CD14-positive monocyte (primary cell): ENCODE measurements at regions not wholly inside any gene's neighbourhood (a gene's known extent, or its start where the extent isn't known, plus 50 kb on each side); places are given as distances from the start of the nearest gene placed in this dataset.

ENCODE experiments used
- DNase-seq, 3 donors: peaks; one replicate each; pipeline ENCODE4 v3.0.0-alpha.2; 2011 to 2022
- H2AFZ ChIP-seq: 2 replicates; pipeline ENCODE4 v1.6.0; 2012; ENCODE audit warnings: mild to moderate bottlenecking, low read depth, low read length, inconsistent platforms; ENCODE audit not compliant: insufficient read depth, poor library complexity, severe bottlenecking
- H3K27ac ChIP-seq, 2 donors: 1 replicate in 1 of 2; 2 replicates in 1 of 2; pipeline ENCODE4 v1.5.1; 2012 to 2013; ENCODE audit warnings: low read length in 2 of 2, control low read depth in 1 of 2, inconsistent platforms in 1 of 2, low read depth in 1 of 2, mild to moderate bottlenecking in 1 of 2
- H3K27me3 ChIP-seq, 2 donors: one replicate each; pipeline versions ENCODE4 v1.6.0 to v1.6.1; 2011 to 2013; ENCODE audit warnings: low read length in 2 of 2; ENCODE audit not compliant: control insufficient read depth in 2 of 2, insufficient read depth in 2 of 2
- H3K36me3 ChIP-seq, 2 donors: replicated peaks in 1 of 2; 1 replicate in 1 of 2; 2 replicates in 1 of 2; pipeline versions ENCODE4 v1.5.1 to v1.6.1; 2012 to 2013; ENCODE audit warnings: low read length in 2 of 2, control low read depth in 1 of 2, inconsistent platforms in 1 of 2, mild to moderate bottlenecking in 1 of 2; ENCODE audit not compliant: insufficient read depth in 2 of 2, control insufficient read depth in 1 of 2
- H3K4me1 ChIP-seq, 2 donors: 1 replicate in 1 of 2; 2 replicates in 1 of 2; pipeline versions ENCODE4 v1.5.1 to v1.6.1; 2012 to 2013; ENCODE audit warnings: low read length in 2 of 2, control low read depth in 1 of 2, inconsistent platforms in 1 of 2, mild to moderate bottlenecking in 1 of 2, moderate library complexity in 1 of 2; ENCODE audit not compliant: insufficient read depth in 2 of 2, control insufficient read depth in 1 of 2
- H3K4me2 ChIP-seq: replicated peaks from 2 replicates; pipeline ENCODE3; 2012; ENCODE audit warnings: low read length, moderate library complexity, mild to moderate bottlenecking; ENCODE audit not compliant: poor library complexity, severe bottlenecking; ENCODE audit errors: extremely low read depth
- H3K4me3 ChIP-seq, 3 experiments: fragments of 200-600 bp in 1 of 3; sonication (generic) in 1 of 3; replicated peaks in 1 of 3; 1 replicate in 2 of 3; 2 replicates in 1 of 3; pipeline ENCODE4 v1.5.1; 2011 to 2013; ENCODE audit warnings: low read length in 3 of 3, mild to moderate bottlenecking in 3 of 3, control low read depth in 2 of 3, low read depth in 2 of 3, inconsistent platforms in 1 of 3, moderate library complexity in 1 of 3
- H3K79me2 ChIP-seq: 2 replicates; pipeline ENCODE4 v1.6.0; 2012; ENCODE audit warnings: mild to moderate bottlenecking, control low read depth, inconsistent platforms, low read length, moderate library complexity; ENCODE audit not compliant: insufficient read depth
- H3K9ac ChIP-seq: 2 replicates; pipeline ENCODE4 v1.6.0; 2017; ENCODE audit warnings: low read length, mild to moderate bottlenecking; ENCODE audit not compliant: insufficient read depth, poor library complexity, severe bottlenecking
- H3K9me3 ChIP-seq, 2 donors: replicated peaks in 1 of 2; 1 replicate in 1 of 2; 2 replicates in 1 of 2; pipeline versions ENCODE4 v1.5.1 to v1.6.1; 2012 to 2013; ENCODE audit warnings: low read length in 2 of 2, control low read depth in 1 of 2; ENCODE audit not compliant: control insufficient read depth in 1 of 2, insufficient read depth in 1 of 2
- H4K20me1 ChIP-seq: 2 replicates; pipeline ENCODE4 v1.6.0; 2012; ENCODE audit warnings: mild to moderate bottlenecking, low read length, control low read depth, moderate library complexity; ENCODE audit not compliant: insufficient read depth
- H3K27ac Mint-ChIP-seq, 7 donors: one replicate each; pipeline ENCODE4 v1.8.0; 2020; ENCODE audit warnings: mild to moderate bottlenecking in 7 of 7, mixed read lengths in 7 of 7, moderate library complexity in 6 of 7, inconsistent platforms in 2 of 7
- H3K27me3 Mint-ChIP-seq, 3 donors: one replicate each; pipeline ENCODE4 v1.8.0; 2021 to 2022; ENCODE audit warnings: low read depth in 3 of 3, mild to moderate bottlenecking in 3 of 3, mixed read lengths in 3 of 3, moderate library complexity in 3 of 3, inconsistent platforms in 1 of 3
- H3K36me3 Mint-ChIP-seq, 2 donors: one replicate each; pipeline ENCODE4 v1.8.0; 2020; ENCODE audit warnings: mixed read lengths in 2 of 2, inconsistent platforms in 1 of 2, mild to moderate bottlenecking in 1 of 2
- H3K4me1 Mint-ChIP-seq: one replicate; pipeline ENCODE4 v1.8.0; 2020; ENCODE audit warnings: mild to moderate bottlenecking, mixed read lengths
- H3K4me3 Mint-ChIP-seq, 2 donors: one replicate each; pipeline ENCODE4 v1.8.0; 2020; ENCODE audit warnings: mild to moderate bottlenecking in 2 of 2, mixed read lengths in 2 of 2, moderate library complexity in 1 of 2
- H3K9me3 Mint-ChIP-seq, 7 donors: one replicate each; pipeline ENCODE4 v1.8.0; 2020 to 2022; ENCODE audit warnings: mixed read lengths in 7 of 7, mild to moderate bottlenecking in 6 of 7, moderate library complexity in 6 of 7, inconsistent platforms in 2 of 7
- WGBS: methylation state at CpG from one replicate; pipeline ENCODE4 v1.1.5; 2013; ENCODE audit warnings: missing lambda C conversion rate; ENCODE audit not compliant: insufficient coverage; 5-methylcytosine and 5-hydroxymethylcytosine counted together
- intact Hi-C, 2 donors: fragments of 100-400 bp; cut with micrococcal nuclease; formaldehyde crosslinking; loops; one replicate each; pipeline versions ENCODE4 v1.15.0 to v1.15.1; 2023
- TF ChIP-seq, protein P1 (sequence below): fragments of 200-600 bp; IDR thresholded peaks from one replicate; pipeline ENCODE4 v1.8.0; 2022; ENCODE audit warnings: antibody characterized with exemption, mild to moderate bottlenecking

- H3K4me1 Mint-ChIP-seq, result peaks cover 2% of the 10 kb centered on the region
- Histone ChIP-seq H3K79me2 (no peaks in the 10 kb centered on the region), H3K27me3 (no peaks in the 10 kb centered on the region), H3K27ac (no peak overlapping the region), H3K36me3 (no peaks in the 10 kb centered on the region), H3K9ac (no peak overlapping the region), H4K20me1 (no peaks in the 10 kb centered on the region), H3K4me2 (no peak overlapping the region), H3K4me3 (no peak overlapping the region), H3K9me3 (no peaks in the 10 kb centered on the region), H2AFZ (no peak overlapping the region), H3K4me1 (no peaks in the 10 kb centered on the region)
- TF ChIP-seq, protein P1, sequence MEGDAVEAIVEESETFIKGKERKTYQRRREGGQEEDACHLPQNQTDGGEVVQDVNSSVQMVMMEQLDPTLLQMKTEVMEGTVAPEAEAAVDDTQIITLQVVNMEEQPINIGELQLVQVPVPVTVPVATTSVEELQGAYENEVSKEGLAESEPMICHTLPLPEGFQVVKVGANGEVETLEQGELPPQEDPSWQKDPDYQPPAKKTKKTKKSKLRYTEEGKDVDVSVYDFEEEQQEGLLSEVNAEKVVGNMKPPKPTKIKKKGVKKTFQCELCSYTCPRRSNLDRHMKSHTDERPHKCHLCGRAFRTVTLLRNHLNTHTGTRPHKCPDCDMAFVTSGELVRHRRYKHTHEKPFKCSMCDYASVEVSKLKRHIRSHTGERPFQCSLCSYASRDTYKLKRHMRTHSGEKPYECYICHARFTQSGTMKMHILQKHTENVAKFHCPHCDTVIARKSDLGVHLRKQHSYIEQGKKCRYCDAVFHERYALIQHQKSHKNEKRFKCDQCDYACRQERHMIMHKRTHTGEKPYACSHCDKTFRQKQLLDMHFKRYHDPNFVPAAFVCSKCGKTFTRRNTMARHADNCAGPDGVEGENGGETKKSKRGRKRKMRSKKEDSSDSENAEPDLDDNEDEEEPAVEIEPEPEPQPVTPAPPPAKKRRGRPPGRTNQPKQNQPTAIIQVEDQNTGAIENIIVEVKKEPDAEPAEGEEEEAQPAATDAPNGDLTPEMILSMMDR, result no peak
- intact Hi-C loops, result no loop called here
- H3K9me3 Mint-ChIP-seq, result peaks cover 0 to 5% (median 2%) of the 10 kb centered on the region in 7 donors
- DNase-seq, result no peak
- H3K4me3 Mint-ChIP-seq, result no peak overlapping the region
- no CpG with 5 or more reads among the region's 2 CpGs for WGBS
- H3K27me3 Mint-ChIP-seq, result peaks cover 1 to 2% (median 2%) of the 10 kb centered on the region in 3 donors
- no peaks in the 10 kb centered on the region for H3K36me3 Mint-ChIP-seq
- no peak overlapping the region for H3K27ac Mint-ChIP-seq
Observed at GRCh38 chr3:152642658-152643057, 192.3 kb upstream of the P2RY1 start.

DNA sequence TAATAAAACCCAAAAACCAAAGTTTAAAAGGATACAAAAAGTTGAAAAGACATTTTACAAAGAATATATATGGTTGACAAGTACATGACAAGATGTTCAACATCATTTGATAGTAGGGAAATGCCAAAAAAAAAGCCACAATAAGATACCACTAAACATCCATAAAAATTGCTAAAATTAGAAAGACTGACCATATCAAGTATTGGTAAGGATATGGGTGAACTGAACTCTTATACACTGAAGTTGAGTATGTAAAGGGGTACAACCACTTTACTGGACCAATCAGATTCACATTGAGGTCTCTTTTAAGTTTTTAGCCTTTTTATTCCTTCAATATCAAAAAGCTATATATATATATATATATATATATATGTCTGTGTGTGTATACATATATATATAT lies 190.5 kb upstream of the P2RY1 start:
- peaks cover 0 to 5% (median 2%) of the 10 kb centered on the region in 7 donors for H3K9me3 Mint-ChIP-seq
- TF ChIP-seq, protein P1, result no peak
- Histone ChIP-seq H3K9me3 (no peaks in the 10 kb centered on the region), H3K27me3 (no peaks in the 10 kb centered on the region), H3K4me2 (no peak overlapping the region), H4K20me1 (no peaks in the 10 kb centered on the region), H3K36me3 (no peaks in the 10 kb centered on the region), H3K9ac (no peak overlapping the region), H3K79me2 (no peaks in the 10 kb centered on the region), H3K4me3 (no peak overlapping the region), H3K27ac (no peak overlapping the region), H3K4me1 (no peaks in the 10 kb centered on the region), H2AFZ (no peak overlapping the region)
- peaks cover 2% of the 10 kb centered on the region for H3K4me1 Mint-ChIP-seq
- H3K4me3 Mint-ChIP-seq, result no peak overlapping the region
- H3K27me3 Mint-ChIP-seq, result peaks cover 1 to 2% (median 2%) of the 10 kb centered on the region in 3 donors
- intact Hi-C loops, result no loop called here
- no peaks in the 10 kb centered on the region for H3K36me3 Mint-ChIP-seq
- H3K27ac Mint-ChIP-seq, result no peak overlapping the region
- no peak for DNase-seq
